ENCODE measurements at regions not wholly inside any gene's neighbourhood (a gene's known extent, or its start where the extent isn't known, plus 50 kb on each side); places are given as distances from the start of the nearest gene placed in this dataset.

- Histone ChIP-seq H2BK12ac (ENCODE audit: low read length) (no peak overlapping the region), H3K27me3 (ENCODE audit: insufficient read depth, low read length) (no peaks in the 10 kb centered on the region), H3K14ac (ENCODE audit: low read length) (no peak overlapping the region), H4K8ac (ENCODE audit: low read depth, low read length) (no peak overlapping the region), H3K4me3 (ENCODE audit: low read depth, low read length) (no peak overlapping the region), H3K4ac (ENCODE audit: low read depth, low read length) (no peak overlapping the region), H3K36me3 (ENCODE audit: control insufficient read depth in 1 of 2, insufficient read depth in 2 of 2, low read length in 2 of 2) (no peaks in the 10 kb centered on the region), H3K27ac (ENCODE audit: low read depth, low read length) (no peak overlapping the region), H3K79me1 (ENCODE audit: low read length) (no peaks in the 10 kb centered on the region), H2BK5ac (ENCODE audit: low read depth, low read length, poor library complexity) (no peak overlapping the region), H2AFZ (ENCODE audit: insufficient read depth, low read length, poor library complexity) (no peak overlapping the region), H3K79me2 (ENCODE audit: control insufficient read depth, insufficient read depth, low read length, poor library complexity) (no peaks in the 10 kb centered on the region), H3K18ac (ENCODE audit: low read length) (no peak overlapping the region), H4K91ac (ENCODE audit: low read depth, low read length) (no peak overlapping the region), H3K9me3 (ENCODE audit: insufficient read depth, low read depth, low read length) (no peaks in the 10 kb centered on the region), H3K4me2 (ENCODE audit: low read length) (no peak overlapping the region), H3K9ac (ENCODE audit: low read length) (no peak overlapping the region), H4K12ac (ENCODE audit: low read depth, low read length) (no peak overlapping the region), H2AK5ac (ENCODE audit: low read length) (no peak overlapping the region), H2BK120ac (ENCODE audit: insufficient read depth, low read length, poor library complexity) (no peak overlapping the region), H3K4me1 (ENCODE audit: control insufficient read depth in 1 of 2, insufficient read depth in 2 of 2, low read length in 2 of 2) (peaks cover 2% of the 10 kb centered on the region in 2 experiments), H3K23ac (ENCODE audit: low read length) (no peak overlapping the region)
- no peak for DNase-seq
These were observed 102.0 kb downstream of the CASP12 start for GRCh38 chr11:104796301-104796700.

- no peak for DNase-seq
- WGBS (ENCODE audit: extremely low coverage, insufficient coverage, insufficient read length), result no CpG with 5 or more reads among the region's 5 CpGs
These were observed 102.6 kb downstream of the CASP12 start for GRCh38 chr11:104795501-104796213.

GRCh38 chr11:104792861-104793260 lies 105.4 kb downstream of the CASP12 start:
- H3K4me1 ChIP-seq (ENCODE audit: control insufficient read depth in 1 of 2, insufficient read depth in 2 of 2, low read length in 2 of 2), result peaks cover 2% of the 10 kb centered on the region in 2 experiments
- H3K18ac ChIP-seq (ENCODE audit: low read length), result no peak overlapping the region
- no peaks in the 10 kb centered on the region for H3K36me3 ChIP-seq (ENCODE audit: control insufficient read depth in 1 of 2, insufficient read depth in 2 of 2, low read length in 2 of 2)

More at GRCh38 chr11:104795501-104796213, 102.6 kb downstream of the CASP12 start:
- Histone ChIP-seq H2AK5ac (ENCODE audit: low read length) (no peak overlapping the region), H4K8ac (ENCODE audit: low read depth, low read length) (no peak overlapping the region), H3K79me1 (ENCODE audit: low read length) (no peaks in the 10 kb centered on the region), H3K79me2 (ENCODE audit: control insufficient read depth, insufficient read depth, low read length, poor library complexity) (no peaks in the 10 kb centered on the region), H3K23ac (ENCODE audit: low read length) (no peak overlapping the region), H2BK12ac (ENCODE audit: low read length) (no peak overlapping the region), H3K9me3 (ENCODE audit: insufficient read depth, low read depth, low read length) (no peaks in the 10 kb centered on the region), H3K4ac (ENCODE audit: low read depth, low read length) (no peak overlapping the region), H3K18ac (ENCODE audit: low read length) (no peak overlapping the region), H3K4me1 (ENCODE audit: control insufficient read depth in 1 of 2, insufficient read depth in 2 of 2, low read length in 2 of 2) (peaks cover 2% of the 10 kb centered on the region in 2 experiments), H3K14ac (ENCODE audit: low read length) (no peak overlapping the region), H2BK120ac (ENCODE audit: insufficient read depth, low read length, poor library complexity) (no peak overlapping the region), H2BK5ac (ENCODE audit: low read depth, low read length, poor library complexity) (no peak overlapping the region), H3K27ac (ENCODE audit: low read depth, low read length) (no peak overlapping the region), H3K9ac (ENCODE audit: low read length) (no peak overlapping the region), H4K12ac (ENCODE audit: low read depth, low read length) (no peak overlapping the region), H3K36me3 (ENCODE audit: control insufficient read depth in 1 of 2, insufficient read depth in 2 of 2, low read length in 2 of 2) (no peaks in the 10 kb centered on the region), H3K4me2 (ENCODE audit: low read length) (no peak overlapping the region), H2AFZ (ENCODE audit: insufficient read depth, low read length, poor library complexity) (no peak overlapping the region), H3K4me3 (ENCODE audit: low read depth, low read length) (no peak overlapping the region), H4K91ac (ENCODE audit: low read depth, low read length) (no peak overlapping the region), H3K27me3 (ENCODE audit: insufficient read depth, low read length) (no peaks in the 10 kb centered on the region)

GRCh38 chr11:104791896-104792295 lies 106.4 kb downstream of the CASP12 start:
- no peak overlapping the region for H4K8ac ChIP-seq (ENCODE audit: low read depth, low read length)
- peaks cover 2% of the 10 kb centered on the region in 2 experiments for H3K4me1 ChIP-seq (ENCODE audit: control insufficient read depth in 1 of 2, insufficient read depth in 2 of 2, low read length in 2 of 2)
- WGBS (ENCODE audit: extremely low coverage, insufficient coverage, insufficient read length), result no CpG with 5 or more reads among the region's 2 CpGs
- no peaks in the 10 kb centered on the region for H3K27me3 ChIP-seq (ENCODE audit: insufficient read depth, low read length)
- H3K36me3 ChIP-seq (ENCODE audit: control insufficient read depth in 1 of 2, insufficient read depth in 2 of 2, low read length in 2 of 2), result no peaks in the 10 kb centered on the region
- H3K79me1 ChIP-seq (ENCODE audit: low read length), result no peaks in the 10 kb centered on the region
- no peaks in the 10 kb centered on the region for H3K79me2 ChIP-seq (ENCODE audit: control insufficient read depth, insufficient read depth, low read length, poor library complexity)
- H2BK120ac ChIP-seq (ENCODE audit: insufficient read depth, low read length, poor library complexity), result no peak overlapping the region
- no peak overlapping the region for H4K12ac ChIP-seq (ENCODE audit: low read depth, low read length)
- no peaks in the 10 kb centered on the region for H3K9me3 ChIP-seq (ENCODE audit: insufficient read depth, low read depth, low read length)
- no peak overlapping the region for H3K23ac ChIP-seq (ENCODE audit: low read length)
- H3K9ac ChIP-seq (ENCODE audit: low read length), result no peak overlapping the region
- no peak overlapping the region for H3K4me2 ChIP-seq (ENCODE audit: low read length)
- no peak overlapping the region for H2BK12ac ChIP-seq (ENCODE audit: low read length)
- no peak overlapping the region for H4K91ac ChIP-seq (ENCODE audit: low read depth, low read length)
- no peak overlapping the region for H2AFZ ChIP-seq (ENCODE audit: insufficient read depth, low read length, poor library complexity)
- no peak overlapping the region for H3K27ac ChIP-seq (ENCODE audit: low read depth, low read length)
- no peak overlapping the region for H2AK5ac ChIP-seq (ENCODE audit: low read length)
- DNase-seq, result no peak
- H3K14ac ChIP-seq (ENCODE audit: low read length), result no peak overlapping the region
- H3K4me3 ChIP-seq (ENCODE audit: low read depth, low read length), result no peak overlapping the region
- no peak overlapping the region for H3K4ac ChIP-seq (ENCODE audit: low read depth, low read length)
- H2BK5ac ChIP-seq (ENCODE audit: low read depth, low read length, poor library complexity), result no peak overlapping the region
- H3K18ac ChIP-seq (ENCODE audit: low read length), result no peak overlapping the region

More at GRCh38 chr11:104792861-104793260, 105.4 kb downstream of the CASP12 start:
- no peak overlapping the region for H2BK5ac ChIP-seq (ENCODE audit: low read depth, low read length, poor library complexity)
- H2AFZ ChIP-seq (ENCODE audit: insufficient read depth, low read length, poor library complexity), result no peak overlapping the region
- H3K9me3 ChIP-seq (ENCODE audit: insufficient read depth, low read depth, low read length), result no peaks in the 10 kb centered on the region
- no peaks in the 10 kb centered on the region for H3K27me3 ChIP-seq (ENCODE audit: insufficient read depth, low read length)
- no peak for DNase-seq
- peak overlapping the region; percentile 38 for H3K4me2 ChIP-seq (ENCODE audit: low read length)
- no peak overlapping the region for H4K8ac ChIP-seq (ENCODE audit: low read depth, low read length)
- H2BK120ac ChIP-seq (ENCODE audit: insufficient read depth, low read length, poor library complexity), result no peak overlapping the region
- H3K79me2 ChIP-seq (ENCODE audit: control insufficient read depth, insufficient read depth, low read length, poor library complexity), result no peaks in the 10 kb centered on the region
- H3K4ac ChIP-seq (ENCODE audit: low read depth, low read length), result no peak overlapping the region
- no peak overlapping the region for H2AK5ac ChIP-seq (ENCODE audit: low read length)
- no peak overlapping the region for H2BK12ac ChIP-seq (ENCODE audit: low read length)
- H4K12ac ChIP-seq (ENCODE audit: low read depth, low read length), result no peak overlapping the region
- H3K79me1 ChIP-seq (ENCODE audit: low read length), result no peaks in the 10 kb centered on the region
- H4K91ac ChIP-seq (ENCODE audit: low read depth, low read length), result no peak overlapping the region
- no CpG with 5 or more reads among the region's 2 CpGs for WGBS (ENCODE audit: extremely low coverage, insufficient coverage, insufficient read length)
- H3K23ac ChIP-seq (ENCODE audit: low read length), result no peak overlapping the region
- no peak overlapping the region for H3K14ac ChIP-seq (ENCODE audit: low read length)
- H3K9ac ChIP-seq (ENCODE audit: low read length), result no peak overlapping the region
- H3K4me3 ChIP-seq (ENCODE audit: low read depth, low read length), result no peak overlapping the region
- no peak overlapping the region for H3K27ac ChIP-seq (ENCODE audit: low read depth, low read length)

Measured in trophoblast cell (in vitro differentiated cells and primary cell).